ENCODE measurements at regions not wholly inside any gene's neighbourhood (a gene's known extent, or its start where the extent isn't known, plus 50 kb on each side); places are given as distances from the start of the nearest gene placed in this dataset.

- TF ChIP-seq CTCF (IDR thresholded peaks at IDR 0.05; ENCODE audit: insufficient read depth, low read length, poor library complexity, severe bottlenecking) (no peak), EZH2phosphoT487 (conservative IDR thresholded peaks at IDR 0.05; ENCODE audit: low read length) (no peak)
Measured at GRCh38 chrX:7690842-7691241, 152.1 kb upstream of the VCX start.

All from SU-DHL-6 (cell line).